ENCODE measurements at regions not wholly inside any gene's neighbourhood (a gene's known extent, or its start where the extent isn't known, plus 50 kb on each side); places are given as distances from the start of the nearest gene placed in this dataset.

GRCh38 chr13:22253107-22253506 lies 582.2 kb downstream of the FGF9 start:
- FAIRE-seq = no peak

GRCh38 chr13:22256111-22256639 lies 585.3 kb downstream of the FGF9 start:
- no peak for FAIRE-seq

- no peak for FAIRE-seq
These were observed 591.4 kb downstream of the FGF9 start for GRCh38 chr13:22262001-22262885.

GRCh38 chr13:22263185-22263584 lies 592.3 kb downstream of the FGF9 start:
- no peak for FAIRE-seq

GRCh38 chr13:22265563-22265962 lies 594.7 kb downstream of the FGF9 start:
- no peak for FAIRE-seq

GRCh38 chr13:22270881-22271280 lies 600.0 kb downstream of the FGF9 start:
- FAIRE-seq = no peak

- no peak for FAIRE-seq
These were observed 601.0 kb downstream of the FGF9 start for GRCh38 chr13:22271903-22272302.

- no peak for FAIRE-seq
These were observed 604.5 kb downstream of the FGF9 start for GRCh38 chr13:22275393-22275792.

GRCh38 chr13:22276616-22277015 lies 605.7 kb downstream of the FGF9 start:
- no peak for FAIRE-seq

GRCh38 chr13:22278336-22278929 lies 607.6 kb downstream of the FGF9 start:
- no peak for FAIRE-seq

GRCh38 chr13:22285867-22286266 lies 615.0 kb downstream of the FGF9 start:
- FAIRE-seq = no peak

- FAIRE-seq = no peak
These were observed 615.5 kb downstream of the FGF9 start for GRCh38 chr13:22286338-22286737.

GRCh38 chr13:22287343-22287920 lies 616.6 kb downstream of the FGF9 start:
- FAIRE-seq = no peak

- no peak for FAIRE-seq
These were observed 617.6 kb downstream of the FGF9 start for GRCh38 chr13:22288496-22288895.

- no peak for FAIRE-seq
These were observed 618.8 kb downstream of the FGF9 start for GRCh38 chr13:22289711-22290110.

- no peak for FAIRE-seq
These were observed 627.7 kb downstream of the FGF9 start for GRCh38 chr13:22298530-22298929.

GRCh38 chr13:22311734-22312404 lies 641.0 kb downstream of the FGF9 start:
- FAIRE-seq = no peak

GRCh38 chr13:22312405-22312803 lies 641.5 kb downstream of the FGF9 start:
- no peak for FAIRE-seq

- FAIRE-seq = no peak
These were observed 645.7 kb downstream of the FGF9 start for GRCh38 chr13:22316494-22317025.

GRCh38 chr13:22320991-22321390 lies 650.1 kb downstream of the FGF9 start:
- no peak for FAIRE-seq

- no peak for FAIRE-seq
These were observed 654.9 kb downstream of the FGF9 start for GRCh38 chr13:22325761-22326160.

- FAIRE-seq = no peak
These were observed 661.5 kb downstream of the FGF9 start for GRCh38 chr13:22332416-22332815.

- no peak for FAIRE-seq
These were observed 665.6 kb downstream of the FGF9 start for GRCh38 chr13:22336460-22336859.

Data from TTC549 (cell line).